Upper lobe of left lung (tissue), 4 donors: ENCODE measurements at regions not wholly inside any gene's neighbourhood (a gene's known extent, or its start where the extent isn't known, plus 50 kb on each side); places are given as distances from the start of the nearest gene placed in this dataset.

Source experiments
- EP300 ChIP-seq, 4 donors: sonication (generic); formaldehyde crosslinking; IDR thresholded peaks; one replicate each; pipeline ENCODE4 v1.5.1; 2017; ENCODE audit warnings: antibody characterized with exemption in 4 of 4, control low read depth in 2 of 4
- POLR2A ChIP-seq, 4 donors: fragments of 450-650 bp; IDR thresholded peaks; one replicate each; pipeline ENCODE4 v1.5.1; 2016 to 2017; ENCODE audit warnings: antibody characterized with exemption in 4 of 4, mild to moderate bottlenecking in 2 of 4
- POLR2AphosphoS5 ChIP-seq, 2 donors: sonication (generic); formaldehyde crosslinking; IDR thresholded peaks; one replicate each; pipeline ENCODE4 v1.5.1; 2017; ENCODE audit warnings: antibody characterized with exemption in 2 of 2
- TF ChIP-seq, protein P1 (sequence below), 6 experiments: fragments of 450-650 bp in 4 of 6; fragments of 200-600 bp in 2 of 6; sonication (generic) in 2 of 6; IDR thresholded peaks; one replicate each; pipeline ENCODE4 v1.5.1; 2016 to 2019; ENCODE audit warnings: antibody characterized with exemption in 6 of 6

DNA sequence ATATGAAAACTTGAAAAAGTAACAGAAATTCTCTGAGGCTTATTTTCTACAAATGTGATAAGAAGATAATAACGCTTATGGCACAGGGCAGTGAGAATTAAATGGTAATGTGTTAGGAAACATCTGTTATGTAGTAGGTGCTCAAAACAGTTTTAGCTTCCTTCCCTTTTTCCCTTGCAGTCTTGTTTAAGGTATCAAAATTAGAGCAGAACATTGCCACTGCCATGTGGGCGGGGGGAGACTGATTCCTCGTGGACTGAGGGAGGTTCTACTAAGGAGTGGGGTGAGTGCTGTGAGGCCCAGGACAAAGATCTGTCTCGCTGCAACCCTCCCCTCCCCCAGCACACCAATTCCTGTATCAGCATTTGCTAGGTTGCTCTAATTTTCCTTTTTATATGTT lies 702.4 kb downstream of the TUSC7 start:
- TF ChIP-seq, protein P1, sequence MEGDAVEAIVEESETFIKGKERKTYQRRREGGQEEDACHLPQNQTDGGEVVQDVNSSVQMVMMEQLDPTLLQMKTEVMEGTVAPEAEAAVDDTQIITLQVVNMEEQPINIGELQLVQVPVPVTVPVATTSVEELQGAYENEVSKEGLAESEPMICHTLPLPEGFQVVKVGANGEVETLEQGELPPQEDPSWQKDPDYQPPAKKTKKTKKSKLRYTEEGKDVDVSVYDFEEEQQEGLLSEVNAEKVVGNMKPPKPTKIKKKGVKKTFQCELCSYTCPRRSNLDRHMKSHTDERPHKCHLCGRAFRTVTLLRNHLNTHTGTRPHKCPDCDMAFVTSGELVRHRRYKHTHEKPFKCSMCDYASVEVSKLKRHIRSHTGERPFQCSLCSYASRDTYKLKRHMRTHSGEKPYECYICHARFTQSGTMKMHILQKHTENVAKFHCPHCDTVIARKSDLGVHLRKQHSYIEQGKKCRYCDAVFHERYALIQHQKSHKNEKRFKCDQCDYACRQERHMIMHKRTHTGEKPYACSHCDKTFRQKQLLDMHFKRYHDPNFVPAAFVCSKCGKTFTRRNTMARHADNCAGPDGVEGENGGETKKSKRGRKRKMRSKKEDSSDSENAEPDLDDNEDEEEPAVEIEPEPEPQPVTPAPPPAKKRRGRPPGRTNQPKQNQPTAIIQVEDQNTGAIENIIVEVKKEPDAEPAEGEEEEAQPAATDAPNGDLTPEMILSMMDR (IDR thresholded peaks at IDR 0.05) = no peak
- TF ChIP-seq POLR2A (IDR thresholded peaks at IDR 0.05) = no peak
- TF ChIP-seq POLR2AphosphoS5 (IDR thresholded peaks at IDR 0.05) = no peak
- no peak for TF ChIP-seq EP300 (IDR thresholded peaks at IDR 0.05)
